Esophagus muscularis mucosa (tissue), 4 donors: ENCODE measurements at regions not wholly inside any gene's neighbourhood (a gene's known extent, or its start where the extent isn't known, plus 50 kb on each side); places are given as distances from the start of the nearest gene placed in this dataset.

ENCODE experiments used
- CTCF ChIP-seq, 3 experiments: fragments of 200-600 bp in 2 of 3; fragments of 450-650 bp in 1 of 3; sonication (generic) in 2 of 3; IDR thresholded peaks; one replicate each; pipeline ENCODE4 v1.5.1; 2017 to 2019; ENCODE audit warnings: antibody characterized with exemption in 3 of 3, mild to moderate bottlenecking in 2 of 3, moderate library complexity in 1 of 3
- EP300 ChIP-seq: sonication (generic); formaldehyde crosslinking; IDR thresholded peaks from one replicate; pipeline ENCODE4 v1.6.1; 2017; ENCODE audit warnings: antibody characterized with exemption
- POLR2A ChIP-seq: fragments of 450-650 bp; IDR thresholded peaks from one replicate; pipeline ENCODE4 v1.6.1; 2017; ENCODE audit warnings: antibody characterized with exemption, moderate library complexity, mild to moderate bottlenecking, low read depth
- POLR2AphosphoS5 ChIP-seq, 2 donors: sonication (generic); formaldehyde crosslinking; IDR thresholded peaks; one replicate each; pipeline ENCODE4 v1.6.1; 2017; ENCODE audit warnings: antibody characterized with exemption in 2 of 2

- TF ChIP-seq CTCF (IDR thresholded peaks at IDR 0.05): no peak
- TF ChIP-seq POLR2AphosphoS5 (IDR thresholded peaks at IDR 0.05): no peak
- TF ChIP-seq POLR2A: no peak
- TF ChIP-seq EP300: no peak
Observed at GRCh38 chr12:76201758-76202157, 117.3 kb upstream of the NAP1L1 start.
